GM18861 (cell line): ENCODE measurements at regions not wholly inside any gene's neighbourhood (a gene's known extent, or its start where the extent isn't known, plus 50 kb on each side); places are given as distances from the start of the nearest gene placed in this dataset.
"Not testable (repeated sequence)": the region's sequence is repeated elsewhere in the genome, so short reads cannot be mapped to it uniquely, and the experiment has no call there.

Experiments used
- ATAC-seq: cut with Tn5 transposase; IDR thresholded peaks from one replicate; pipeline ENCODE4 v1.9.1; 2021; ENCODE audit not compliant: unreplicated experiment

DNA sequence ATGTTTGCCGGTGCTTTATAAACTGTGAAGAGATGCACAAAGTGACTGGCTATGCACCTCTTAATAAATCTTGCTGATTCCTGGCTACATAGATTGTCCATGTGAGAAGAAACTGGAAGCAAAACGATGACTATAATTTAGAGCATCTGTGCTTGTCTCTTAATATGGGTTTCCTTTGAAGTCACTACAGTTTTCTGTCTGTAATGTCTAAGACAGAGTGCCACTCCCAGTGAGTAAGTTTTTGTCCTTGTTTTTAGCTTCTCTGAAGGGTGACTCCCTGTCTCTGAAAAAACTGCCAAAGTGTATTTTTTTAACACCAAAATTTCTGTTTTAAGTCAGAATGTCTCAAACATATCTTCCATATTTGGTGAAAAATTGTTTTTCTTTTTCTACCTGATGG, 175.1 kb downstream of the FASLG start:
- no peak for ATAC-seq

DNA sequence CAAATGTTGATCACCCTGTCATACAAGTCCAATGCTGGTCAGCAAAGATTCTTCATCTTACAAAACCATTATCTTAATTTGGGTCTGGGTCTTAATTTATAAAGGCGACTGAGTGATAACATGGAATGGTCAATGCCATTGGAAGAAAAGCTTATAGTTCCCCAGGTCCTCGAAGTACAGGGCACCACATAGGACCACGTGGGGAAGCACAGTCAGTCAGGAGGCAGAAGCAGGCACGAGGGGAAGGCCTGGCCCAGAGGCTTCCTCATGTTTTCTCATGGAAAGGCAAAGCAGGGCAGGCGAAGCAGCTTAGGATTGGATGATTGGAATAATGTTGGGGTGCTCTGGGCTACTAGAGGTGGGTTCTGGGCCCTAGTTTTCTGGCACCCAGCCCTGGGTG, 175.7 kb downstream of the FASLG start:
- ATAC-seq: no peak

DNA sequence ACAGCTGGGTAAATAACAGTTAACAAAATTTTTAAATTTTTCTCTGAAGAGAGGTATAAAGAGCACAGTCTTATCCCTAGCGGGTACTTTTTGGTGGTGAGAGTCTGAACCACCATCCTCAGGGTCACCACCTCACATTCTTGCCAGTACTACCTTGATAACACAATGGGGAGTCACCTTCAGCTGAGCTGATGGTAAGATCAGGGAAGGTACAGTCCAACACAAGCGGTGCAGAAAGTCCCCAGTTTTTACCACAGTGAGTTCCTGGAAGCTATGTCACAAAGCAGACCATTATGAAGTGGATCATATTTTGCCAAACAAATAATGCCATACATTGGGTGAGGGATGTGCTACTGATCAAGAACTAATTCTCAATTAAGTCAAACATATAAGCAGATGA, 176.9 kb downstream of the FASLG start:
- no peak for ATAC-seq

DNA sequence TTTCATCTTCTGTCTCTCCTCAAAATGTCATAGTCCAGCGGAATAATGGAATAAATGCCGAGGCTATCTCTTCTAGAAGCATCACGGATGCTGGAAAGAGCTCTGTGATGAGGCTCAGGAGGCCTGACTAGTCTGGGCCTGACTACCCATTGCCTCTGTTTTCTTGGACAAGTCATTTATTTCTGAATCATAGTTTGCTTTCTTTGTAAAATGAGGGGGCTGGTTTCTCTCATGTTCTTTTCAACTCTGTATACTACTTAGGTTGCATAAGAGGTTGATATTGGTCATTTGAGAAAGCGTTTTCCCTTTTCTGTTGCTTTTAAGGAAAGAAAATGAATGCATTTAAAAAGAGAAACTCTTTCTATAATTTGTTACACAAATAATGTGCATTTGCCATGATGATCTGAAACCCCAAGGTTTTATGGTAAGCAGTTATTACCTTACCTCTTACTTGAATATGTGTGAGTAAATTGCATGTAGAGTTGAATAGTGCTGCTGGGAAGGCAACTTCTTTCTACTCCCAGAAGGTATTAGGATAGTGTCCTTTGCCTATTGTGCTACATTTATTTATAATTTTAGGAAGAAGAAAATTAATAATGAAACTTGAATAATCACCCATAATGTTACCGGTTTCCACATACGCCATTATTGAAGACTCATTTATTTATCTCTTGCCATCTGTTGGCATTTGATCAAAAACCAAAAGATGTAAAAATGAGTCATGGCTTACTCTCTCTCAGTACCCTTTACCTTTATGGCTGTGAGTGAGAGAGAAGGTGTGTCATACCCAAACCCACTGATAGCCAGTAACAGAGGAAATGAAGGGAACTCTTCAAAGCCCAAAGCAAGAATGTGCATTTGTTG, 179.1 kb downstream of the FASLG start:
- no peak for ATAC-seq

DNA sequence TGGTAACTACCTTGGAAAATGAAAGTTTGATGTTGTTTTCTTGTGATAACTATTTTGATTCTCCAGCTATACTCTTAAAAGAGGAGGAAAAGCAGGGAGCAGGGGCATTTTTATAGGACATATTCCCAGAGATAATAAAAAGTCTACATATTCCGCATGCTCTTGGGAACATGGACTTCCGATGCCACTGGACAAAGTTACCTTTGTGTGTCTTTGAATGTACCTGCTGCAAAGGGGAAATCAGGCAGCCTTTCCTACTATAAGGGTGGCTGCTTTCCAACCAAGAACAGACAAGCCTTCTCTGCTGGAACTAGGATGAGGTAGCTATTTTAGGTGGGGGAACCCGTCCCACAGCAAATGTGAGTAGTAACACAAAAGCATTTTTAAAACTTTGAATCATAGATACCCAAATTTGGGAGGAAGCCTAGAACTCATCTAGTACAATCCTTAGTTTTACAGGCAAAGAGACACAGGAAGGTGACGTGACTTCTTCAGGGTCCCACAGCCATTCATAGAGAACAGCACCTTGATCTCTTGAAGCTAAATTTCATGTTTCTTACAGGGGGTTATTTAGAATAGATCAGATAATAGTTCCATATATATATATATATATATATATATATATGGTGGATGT, 179.9 kb downstream of the FASLG start:
- ATAC-seq: no peak

DNA sequence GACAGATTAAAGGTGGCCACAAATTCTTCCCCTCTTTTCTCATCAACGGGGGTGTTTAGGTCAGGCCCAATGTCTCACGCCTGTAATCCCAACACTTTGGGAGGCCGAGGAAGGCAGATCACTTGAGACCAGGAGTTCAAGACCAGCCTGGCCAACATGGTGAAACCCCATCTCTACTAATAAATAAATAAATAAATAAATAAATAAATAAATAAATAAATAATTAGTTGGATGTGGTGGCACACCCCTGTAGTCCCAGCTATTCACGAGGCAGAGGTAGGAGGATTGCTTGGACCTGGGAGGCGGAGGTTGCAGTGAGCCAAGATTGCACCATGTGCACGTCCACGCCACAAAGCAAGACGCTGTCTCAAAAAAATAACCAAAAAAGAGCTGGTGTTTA, 180.7 kb downstream of the FASLG start:
- not testable (repeated sequence) for ATAC-seq

DNA sequence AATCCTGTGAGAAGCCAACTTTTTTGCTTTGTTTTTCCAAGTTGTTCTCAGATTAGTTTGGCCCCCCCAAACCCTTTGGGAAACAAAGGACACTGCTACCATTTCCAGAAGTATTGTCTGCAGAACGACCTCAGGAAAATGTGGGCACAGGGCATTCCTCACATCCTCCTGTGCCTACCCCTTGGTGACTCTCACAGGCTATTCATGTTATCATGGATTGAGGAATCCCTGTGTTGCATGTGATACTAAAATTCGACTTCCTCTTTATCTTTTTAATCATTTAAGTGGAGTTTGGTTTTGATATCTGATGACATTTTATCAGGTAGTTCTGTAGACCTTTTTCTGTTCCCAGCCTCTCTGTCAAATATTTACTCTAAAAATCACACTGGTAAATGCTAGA, 184.5 kb downstream of the FASLG start:
- no peak for ATAC-seq

DNA sequence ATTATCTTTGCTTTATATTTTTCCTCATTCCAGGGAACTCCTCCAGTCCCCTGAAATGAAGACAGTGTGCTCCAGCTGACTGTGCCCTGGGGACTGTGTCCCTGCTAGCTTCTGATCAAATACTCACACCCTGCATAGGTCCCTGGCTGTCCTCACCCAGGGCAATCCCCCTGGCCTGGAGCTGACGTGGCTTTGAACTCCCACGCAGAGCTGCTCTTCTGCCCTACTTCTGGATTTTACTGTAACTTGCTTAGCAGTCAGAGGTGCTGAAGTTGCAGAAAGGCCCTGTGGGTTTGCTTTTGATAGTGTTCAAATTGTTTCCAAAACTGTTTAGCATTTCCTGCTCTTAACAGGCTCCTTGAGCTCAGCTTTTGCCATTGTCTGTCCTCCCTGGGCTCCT, 186.5 kb downstream of the FASLG start:
- ATAC-seq: no peak

DNA sequence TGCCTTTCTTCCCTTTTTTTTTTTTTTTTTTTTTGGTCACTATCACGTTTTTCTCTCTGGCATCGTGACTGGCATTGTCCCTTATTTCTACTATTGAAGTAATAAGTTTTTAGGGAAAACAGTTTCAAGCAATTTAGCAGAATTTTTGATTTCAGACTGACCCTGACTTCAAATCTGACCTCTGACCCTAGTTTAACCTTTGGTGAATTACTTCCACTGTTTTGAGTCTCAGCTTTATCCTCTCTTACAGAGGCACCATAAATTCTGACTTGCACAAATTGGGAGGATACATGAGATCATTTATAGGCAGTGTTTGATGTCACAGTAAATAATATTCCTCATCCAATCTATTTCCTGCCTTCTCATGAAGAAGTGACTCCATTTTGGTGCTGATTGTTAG, 187.0 kb downstream of the FASLG start:
- no peak for ATAC-seq

DNA sequence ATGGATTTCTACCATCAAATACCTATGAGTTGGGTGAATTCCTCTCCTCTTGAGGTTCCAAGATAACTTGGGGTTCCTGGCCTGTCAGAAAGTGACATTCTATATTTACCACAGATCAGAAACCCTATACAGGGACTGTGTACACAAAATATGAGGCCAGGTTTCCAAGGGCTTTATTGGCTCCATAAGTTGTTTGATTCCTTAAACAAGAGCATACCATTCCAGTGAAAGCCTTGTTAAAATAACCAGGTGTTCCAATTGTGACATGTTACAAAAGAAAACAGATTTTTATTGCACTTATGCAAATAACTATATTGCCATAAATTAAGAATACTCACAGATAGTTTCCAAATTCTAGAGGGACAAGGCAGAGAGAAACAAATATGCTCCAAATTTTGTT, 188.9 kb downstream of the FASLG start:
- not testable (repeated sequence) for ATAC-seq

DNA sequence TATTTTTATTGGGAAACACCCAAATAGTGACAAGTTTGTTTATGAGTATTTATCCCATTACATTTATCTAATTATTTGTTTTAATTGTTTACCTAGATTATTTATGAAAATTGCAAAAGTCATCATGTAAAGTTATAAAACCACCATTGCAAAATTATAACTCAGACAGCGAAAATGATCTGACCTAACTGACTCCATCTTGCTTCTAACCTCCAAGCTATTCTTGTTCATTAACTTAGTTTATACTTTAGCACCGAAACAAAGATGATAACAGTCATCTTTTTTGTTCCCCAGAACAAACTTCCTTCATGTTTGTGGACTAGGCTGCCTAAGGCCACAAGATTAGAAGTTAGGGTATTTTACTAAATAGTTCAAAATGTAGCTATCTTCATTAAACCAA, 190.8 kb downstream of the FASLG start:
- no peak for ATAC-seq

DNA sequence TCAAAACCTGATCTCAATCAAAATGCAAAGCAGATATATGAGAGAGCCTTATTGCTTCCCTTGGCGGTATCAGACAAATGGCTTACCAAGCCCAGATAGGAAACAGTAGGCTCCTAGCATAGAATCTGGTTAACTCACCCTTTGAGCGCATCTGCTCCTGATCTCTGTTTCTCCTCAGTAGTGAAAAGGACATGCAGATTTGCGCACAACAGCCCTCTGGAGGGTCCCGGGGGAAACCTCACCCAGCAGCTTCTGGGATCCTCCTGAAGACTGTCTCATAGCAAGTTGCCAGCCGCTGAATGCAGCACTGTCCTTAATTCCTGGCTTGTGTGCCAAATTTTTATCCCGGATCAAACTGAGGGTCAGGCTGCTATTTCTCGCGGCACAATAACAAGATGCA, 192.2 kb downstream of the FASLG start:
- no peak for ATAC-seq

DNA sequence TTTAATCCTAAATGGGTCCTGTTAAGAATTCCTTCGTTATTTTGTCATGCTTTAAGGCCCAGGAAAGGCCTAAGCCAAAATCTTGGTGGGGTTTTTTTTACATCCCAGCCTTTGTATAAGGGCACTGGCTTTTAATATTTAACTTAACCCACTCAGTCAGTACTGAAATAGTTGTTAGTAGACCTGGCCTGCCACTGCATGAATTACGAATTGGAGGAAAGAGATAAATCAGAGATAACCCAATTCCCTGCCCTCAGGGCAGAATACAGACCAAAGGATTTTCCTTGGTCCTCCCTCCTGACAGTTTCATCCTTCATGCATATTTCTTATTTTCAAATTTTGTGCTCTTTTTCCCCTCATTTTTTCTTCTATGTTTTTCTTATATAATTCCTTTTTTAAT, 193.0 kb downstream of the FASLG start:
- no peak for ATAC-seq

DNA sequence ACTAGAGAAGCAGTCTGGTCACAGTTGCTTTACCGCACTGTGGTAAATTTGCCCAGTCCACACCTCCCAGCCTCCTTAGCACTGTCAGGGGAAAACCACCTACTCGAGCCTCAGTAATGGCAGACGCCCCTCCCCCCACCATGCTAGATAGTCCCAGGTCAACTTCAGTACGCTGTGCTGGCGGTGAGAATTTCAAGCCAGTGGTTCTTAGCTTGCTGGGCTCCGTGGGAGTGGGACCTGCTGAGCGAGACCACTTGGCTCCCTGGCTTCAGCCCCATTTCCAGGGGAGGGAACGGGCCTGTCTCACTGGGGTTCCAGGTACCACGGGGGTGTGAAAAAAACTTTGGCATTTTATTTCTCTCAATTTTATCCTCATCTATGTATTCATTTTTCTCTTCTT, 194.8 kb downstream of the TNFSF18 start:
- not testable (repeated sequence) for ATAC-seq

DNA sequence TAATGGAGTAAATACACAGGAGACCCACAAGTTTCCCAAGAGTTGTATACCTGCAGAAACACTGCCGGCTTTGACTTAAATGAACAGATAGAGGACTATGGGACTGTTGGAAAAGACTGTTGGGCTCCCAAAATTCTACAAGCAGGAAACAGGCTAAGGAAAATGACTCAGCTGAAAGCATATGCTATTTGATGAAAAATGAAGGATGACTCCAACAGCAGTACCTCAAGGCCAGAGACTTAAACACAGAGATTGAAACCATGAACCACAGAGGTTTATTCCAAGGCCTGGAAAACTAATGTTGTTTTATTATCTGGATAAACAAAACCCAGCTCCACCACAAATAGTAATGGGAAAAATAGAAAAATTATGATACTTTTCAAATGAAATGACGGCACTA, 187.7 kb downstream of the TNFSF18 start:
- ATAC-seq: no peak

DNA sequence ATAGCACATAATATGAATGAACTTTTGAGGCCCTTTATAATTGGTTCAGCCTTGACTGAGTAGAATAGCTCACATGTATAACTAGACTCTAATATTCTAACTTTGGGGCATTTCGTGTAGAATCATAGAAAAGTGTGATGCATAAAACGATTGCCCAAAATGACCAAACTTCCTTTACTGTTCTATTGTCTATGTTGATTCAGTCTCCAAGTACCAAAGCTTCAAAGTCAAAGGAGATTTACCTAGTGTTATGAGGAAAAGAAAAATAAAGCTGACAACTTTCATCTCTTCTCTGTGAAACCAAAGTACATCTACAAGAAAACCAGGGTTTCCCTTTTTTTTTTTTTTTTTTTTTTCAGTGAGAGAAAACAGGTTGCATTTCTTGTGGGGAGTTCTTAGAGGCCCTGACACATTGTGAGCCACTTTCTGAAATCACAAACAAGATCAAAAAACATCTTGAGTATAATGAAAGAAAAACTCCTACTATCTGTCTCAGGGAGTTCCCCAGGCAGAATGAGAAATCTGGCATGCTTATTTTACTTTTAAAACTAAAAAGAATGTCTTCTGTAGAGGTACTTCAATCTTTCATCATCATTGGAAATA, 183.4 kb downstream of the TNFSF18 start:
- ATAC-seq: no peak

DNA sequence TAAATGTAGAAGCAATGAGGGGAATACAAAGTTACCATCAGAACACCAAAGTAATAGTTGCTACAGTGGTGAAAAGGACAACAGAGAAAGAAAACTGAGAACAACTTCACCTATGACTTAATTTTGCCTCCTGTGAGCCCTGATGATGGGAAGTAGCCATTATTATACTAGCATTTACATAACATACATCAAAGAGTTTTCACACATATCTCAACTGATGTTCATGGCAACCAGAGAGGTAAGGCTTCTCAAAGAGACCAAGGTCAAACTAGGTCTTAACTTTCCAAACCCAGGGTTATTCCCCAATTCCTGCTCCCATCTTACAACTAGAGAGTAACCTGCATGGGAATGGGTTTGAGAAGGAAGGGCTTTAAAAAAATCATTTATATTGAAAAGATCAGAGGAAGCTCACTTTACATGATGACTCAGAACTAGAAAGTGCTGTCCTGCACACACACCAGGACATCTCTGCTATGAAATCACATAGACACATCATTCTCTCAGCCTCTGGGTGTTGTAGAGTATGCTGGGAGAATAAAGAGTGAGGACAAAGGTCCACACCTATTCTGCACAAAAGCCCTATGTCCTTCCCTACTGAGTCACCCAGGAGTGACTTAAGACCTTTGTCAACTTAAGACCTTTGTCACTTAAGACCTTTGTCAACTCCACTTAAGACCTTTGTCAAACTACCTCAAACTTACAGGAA, 179.7 kb downstream of the TNFSF18 start:
- no peak for ATAC-seq

DNA sequence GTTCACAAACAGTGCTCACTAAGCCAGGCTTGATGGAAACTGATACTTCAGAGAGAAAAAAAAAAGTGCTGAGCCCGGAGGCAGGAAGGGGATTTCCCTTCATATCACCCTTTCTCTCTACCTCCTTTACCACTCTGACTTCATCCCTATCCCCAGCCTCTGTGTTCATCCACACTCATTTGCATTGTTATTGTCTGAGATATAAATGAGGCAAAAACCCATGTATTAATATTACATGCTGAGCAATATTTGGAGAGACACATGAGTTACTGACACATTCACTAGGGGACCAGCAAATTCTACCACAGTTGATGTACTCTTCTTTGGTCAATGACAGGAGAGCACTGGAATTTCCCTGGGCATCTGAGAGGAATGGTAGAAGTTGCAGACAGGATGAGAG, 175.8 kb downstream of the TNFSF18 start:
- no peak for ATAC-seq

DNA sequence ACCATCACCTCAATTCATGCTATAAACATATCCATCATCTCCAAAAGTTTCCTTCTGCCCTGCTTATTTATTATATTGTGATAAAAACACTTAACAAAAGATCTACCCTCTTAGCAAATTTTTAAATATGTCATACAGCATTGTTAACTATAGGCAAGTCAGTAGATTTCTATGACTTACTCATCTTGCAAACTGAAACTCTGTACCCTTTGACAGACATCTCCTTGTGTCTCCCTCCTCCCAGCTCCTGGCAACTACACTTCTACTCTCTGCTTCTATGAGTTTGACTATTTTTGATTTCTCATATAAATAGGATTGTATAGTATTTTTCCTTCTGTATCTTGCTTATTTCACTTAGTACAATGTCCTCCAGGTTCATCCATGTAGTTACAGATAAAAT, 174.8 kb downstream of the TNFSF18 start:
- no peak for ATAC-seq

DNA sequence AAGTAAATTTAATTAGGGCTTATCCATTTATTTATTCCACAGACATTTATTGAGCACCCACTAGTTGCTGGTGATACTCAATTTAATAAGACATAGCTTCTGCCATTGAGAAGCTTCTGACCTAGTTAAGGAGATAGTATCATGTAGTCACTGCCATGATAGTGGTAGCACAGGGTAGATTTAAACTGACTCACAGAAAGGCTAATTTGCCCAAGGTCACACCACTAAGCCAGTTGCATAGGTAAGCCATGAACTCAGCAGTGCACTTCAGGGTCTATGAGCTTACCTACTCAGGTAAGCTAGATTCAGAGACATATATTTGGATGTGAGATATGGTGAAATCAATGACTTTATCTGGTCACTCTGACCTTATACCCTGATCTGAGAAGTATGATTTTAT, 168.4 kb downstream of the TNFSF18 start:
- no peak for ATAC-seq

DNA sequence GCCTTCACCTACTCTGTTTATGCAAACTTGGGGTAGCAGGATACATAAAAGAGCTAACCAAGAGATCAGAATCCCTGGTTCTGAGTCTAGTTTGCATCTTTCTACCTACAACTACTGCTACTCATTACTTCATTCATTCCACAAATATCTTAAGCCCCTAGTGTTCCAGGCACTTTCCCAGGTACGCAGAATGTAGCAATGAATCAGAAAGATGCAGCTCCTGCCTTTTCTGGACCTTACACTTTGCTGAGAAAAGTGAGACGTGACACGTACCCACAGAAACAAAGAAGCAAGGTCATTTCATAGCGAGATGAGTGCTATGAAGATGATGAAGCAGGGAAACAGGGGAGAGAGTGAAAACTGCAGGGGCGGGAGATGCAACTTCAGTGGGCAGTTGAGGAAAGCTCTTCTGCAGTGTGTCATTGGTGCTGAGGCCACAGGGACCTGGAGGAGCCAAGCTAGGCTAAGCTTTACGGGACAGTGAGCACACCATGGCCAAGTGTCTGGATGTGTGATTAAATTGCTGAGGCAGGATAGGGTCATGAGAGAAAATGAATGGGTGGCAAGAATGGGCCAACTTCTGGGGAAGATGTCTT, 167.9 kb downstream of the TNFSF18 start:
- ATAC-seq: no peak
